GM12874 (cell line): ENCODE measurements at regions not wholly inside any gene's neighbourhood (a gene's known extent, or its start where the extent isn't known, plus 50 kb on each side); places are given as distances from the start of the nearest gene placed in this dataset.
A peak's percentile ranks its signal among the peaks of the same experiment; 100 is the strongest.

Source experiments
- CTCF ChIP-seq: IDR thresholded peaks from 2 replicates; pipeline ENCODE4 v1.5.1; 2011; ENCODE audit warnings: low read depth, mild to moderate bottlenecking, control low read depth, low read length, moderate library complexity; ENCODE audit not compliant: insufficient read depth

- no peak for TF ChIP-seq CTCF
Observed at GRCh38 chr11:116285026-116285425, 487.8 kb downstream of the BUD13 start.

GRCh38 chr11:116283300-116283699 is 489.5 kb downstream of the BUD13 start:
- TF ChIP-seq CTCF = no peak

GRCh38 chr11:116282481-116282880 is 490.3 kb downstream of the BUD13 start:
- no peak for TF ChIP-seq CTCF

- no peak for TF ChIP-seq CTCF
Observed at GRCh38 chr11:116281173-116282160, 491.3 kb downstream of the BUD13 start.

- TF ChIP-seq CTCF = no peak
Observed at GRCh38 chr11:116279511-116279910, 493.3 kb downstream of the BUD13 start.

GRCh38 chr11:116278076-116278475 is 494.7 kb downstream of the BUD13 start:
- no peak for TF ChIP-seq CTCF

GRCh38 chr11:116276051-116277044 is 496.4 kb downstream of the BUD13 start:
- peak; percentile 83 for TF ChIP-seq CTCF
